Amniotic epithelial cell (primary cell): ENCODE measurements at regions not wholly inside any gene's neighbourhood (a gene's known extent, or its start where the extent isn't known, plus 50 kb on each side); places are given as distances from the start of the nearest gene placed in this dataset.

ENCODE experiments used
- DNase-seq: peaks from one replicate; pipeline ENCODE4 v3.0.0-alpha.2; 2010; ENCODE audit warnings: low read depth

DNA sequence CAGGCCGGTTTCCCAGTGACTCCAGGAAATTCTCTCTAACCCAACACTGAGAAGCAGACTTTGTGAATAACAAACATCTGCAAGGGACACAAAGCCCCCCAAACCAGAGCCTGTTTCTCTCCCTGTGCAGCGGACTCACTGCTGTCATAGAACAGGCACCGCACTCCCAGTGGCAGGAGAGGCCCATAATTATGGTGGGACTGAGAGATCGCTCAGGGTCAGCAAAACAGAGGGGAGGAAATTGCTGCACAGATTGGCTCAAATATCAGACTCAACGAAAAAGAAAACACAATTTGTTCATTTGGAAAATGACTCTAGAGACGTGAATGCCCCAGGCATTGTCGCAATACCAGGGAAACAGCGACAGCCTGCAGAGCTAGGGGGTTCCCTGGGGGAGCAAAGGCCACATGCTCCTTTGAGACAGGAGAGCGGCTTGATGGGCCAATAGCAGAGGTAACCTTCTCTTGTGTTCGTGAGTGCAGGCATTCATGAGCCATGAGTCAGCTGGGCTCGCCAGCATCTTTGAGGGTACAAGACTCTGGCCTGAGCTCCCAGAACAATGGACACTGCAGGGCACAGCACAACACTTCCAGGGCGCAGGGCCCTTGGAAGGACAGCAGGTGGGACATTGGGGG lies 143.3 kb upstream of the KLHL29 start:
- no peak for DNase-seq

DNA sequence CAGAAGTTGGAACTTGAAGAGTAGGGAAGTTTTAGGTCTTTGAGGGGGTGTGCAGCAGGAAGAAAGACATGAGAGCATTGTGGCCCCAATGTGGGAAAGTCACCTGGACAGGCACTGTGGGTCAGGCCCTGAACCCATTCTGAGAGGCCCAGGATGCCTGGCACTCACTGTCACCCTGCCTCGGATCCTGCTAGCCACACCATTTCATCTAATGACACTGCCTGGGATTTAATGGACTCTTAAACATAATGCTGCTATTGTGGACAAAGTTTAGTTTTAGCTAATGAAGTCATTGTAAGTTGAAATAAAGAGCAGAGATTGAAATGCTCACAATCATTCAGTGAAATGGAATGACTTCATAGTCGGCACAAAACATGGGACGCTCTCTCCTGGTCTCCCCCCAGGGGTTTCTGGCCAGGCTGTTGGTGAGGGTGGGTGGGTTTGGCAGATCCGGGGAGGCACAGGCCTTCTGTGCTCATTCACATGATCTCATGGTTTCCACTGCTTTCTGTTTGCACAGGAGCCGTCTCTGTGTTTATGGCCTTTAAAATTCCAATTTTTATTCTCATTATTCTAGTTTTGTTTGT lies 141.8 kb upstream of the KLHL29 start:
- no peak for DNase-seq

DNA sequence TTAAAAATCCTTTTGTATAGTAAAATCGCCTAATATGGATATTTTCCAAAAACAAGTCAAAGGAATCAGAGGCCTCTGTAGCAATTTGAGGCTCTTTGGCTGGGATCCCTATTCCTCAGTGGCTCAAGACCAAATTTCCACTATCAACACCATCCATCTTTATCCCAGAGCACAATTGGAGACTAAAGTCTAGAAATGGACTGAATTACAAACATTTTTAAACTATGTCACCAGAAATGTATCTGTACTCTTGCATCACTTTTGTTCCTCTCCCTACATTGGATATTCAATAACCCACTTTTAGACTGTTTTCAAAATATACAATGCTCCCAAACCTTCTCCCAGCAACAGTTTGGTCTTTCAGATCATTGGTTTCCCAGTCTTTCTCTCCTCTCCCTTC lies 140.4 kb upstream of the KLHL29 start:
- no peak for DNase-seq

DNA sequence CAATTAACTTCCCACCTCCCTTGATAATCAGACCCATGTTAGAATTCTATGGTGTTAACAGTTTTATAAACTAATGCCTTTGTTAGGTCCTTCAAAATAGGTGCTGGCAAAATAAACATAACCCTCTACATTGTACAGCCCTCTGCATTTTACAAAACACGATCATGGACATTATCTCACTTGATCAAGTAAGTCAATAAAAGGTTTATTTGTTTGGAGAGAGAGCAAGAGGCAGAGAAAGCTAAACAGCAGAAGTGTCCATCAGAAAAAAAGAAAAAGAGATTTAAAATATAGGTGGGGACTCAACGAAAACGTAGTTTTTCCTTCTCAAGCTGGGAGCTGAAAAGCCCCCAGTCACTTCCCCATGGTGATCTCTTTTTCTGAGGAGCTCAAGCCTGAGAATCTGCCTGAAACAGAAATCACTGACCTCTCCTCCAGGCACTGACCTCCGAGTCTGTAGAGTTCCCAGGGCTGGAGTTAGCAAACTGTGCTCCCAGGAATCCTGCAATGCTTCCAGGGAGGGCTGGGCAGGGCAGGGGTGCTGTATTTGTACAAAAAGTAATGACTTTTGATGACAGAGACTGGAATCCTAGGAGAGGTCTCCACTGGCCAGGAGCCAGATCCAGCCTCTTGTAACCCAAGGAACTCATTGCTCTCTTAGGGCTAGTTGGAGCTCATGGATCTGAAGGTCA lies 137.8 kb upstream of the KLHL29 start:
- DNase-seq, result no peak

DNA sequence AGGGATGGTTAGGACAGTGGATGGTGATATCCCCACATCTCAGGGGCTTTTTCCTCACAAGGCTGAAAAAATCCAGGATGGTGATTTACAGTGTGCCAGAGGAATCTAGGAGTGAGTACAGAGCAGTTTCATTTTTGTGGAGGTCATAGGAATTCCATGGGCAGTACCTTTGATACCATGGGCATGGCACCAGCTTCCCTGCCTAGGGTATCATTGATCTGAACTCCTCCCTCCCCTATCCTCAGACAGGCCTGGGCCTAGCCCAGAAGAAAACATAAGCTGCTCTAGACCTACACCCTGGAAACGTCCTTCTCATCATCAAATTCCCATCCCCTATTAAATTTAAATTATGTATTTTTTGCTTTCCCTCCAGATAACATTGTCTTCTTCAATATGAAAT lies 136.3 kb upstream of the KLHL29 start:
- no peak for DNase-seq

DNA sequence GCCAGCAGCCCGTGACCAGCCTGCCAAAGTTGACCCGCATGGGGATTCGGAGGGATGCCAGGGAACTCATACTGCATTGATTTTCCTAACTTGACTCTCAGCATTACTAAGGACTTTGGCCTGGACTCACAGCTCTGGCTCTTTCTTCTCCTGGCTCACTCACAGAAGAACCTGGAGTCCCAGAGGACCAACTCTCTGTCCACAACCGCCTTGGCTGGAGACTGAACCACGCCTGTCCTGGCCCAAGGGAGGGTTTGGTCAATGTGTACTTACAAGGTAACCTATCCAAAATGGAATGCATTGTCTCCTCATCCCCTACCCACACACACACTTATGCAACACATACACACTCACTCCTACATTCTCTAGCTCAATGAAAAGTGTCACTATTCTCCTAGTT lies 135.6 kb upstream of the KLHL29 start:
- DNase-seq, result no peak

DNA sequence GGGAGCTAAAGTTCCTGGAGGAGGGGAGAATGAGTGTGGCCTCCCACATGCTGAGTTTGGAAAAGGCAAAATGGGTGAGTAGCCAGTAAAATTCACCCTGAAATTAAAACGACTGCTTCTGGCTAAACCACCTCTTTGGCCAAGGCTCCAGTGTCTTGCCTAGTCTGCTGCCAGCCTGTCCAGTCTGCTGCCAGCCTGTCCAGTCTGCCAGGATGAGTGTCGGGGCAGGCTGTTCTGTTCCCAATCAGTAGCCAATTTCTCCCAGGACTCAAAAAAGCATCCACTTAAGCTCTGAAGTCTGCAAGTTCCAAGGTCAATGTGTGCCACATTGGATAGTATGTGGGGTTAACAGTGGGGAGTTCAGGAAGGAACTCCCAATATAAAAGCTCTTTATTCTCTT lies 134.6 kb upstream of the KLHL29 start:
- no peak for DNase-seq

DNA sequence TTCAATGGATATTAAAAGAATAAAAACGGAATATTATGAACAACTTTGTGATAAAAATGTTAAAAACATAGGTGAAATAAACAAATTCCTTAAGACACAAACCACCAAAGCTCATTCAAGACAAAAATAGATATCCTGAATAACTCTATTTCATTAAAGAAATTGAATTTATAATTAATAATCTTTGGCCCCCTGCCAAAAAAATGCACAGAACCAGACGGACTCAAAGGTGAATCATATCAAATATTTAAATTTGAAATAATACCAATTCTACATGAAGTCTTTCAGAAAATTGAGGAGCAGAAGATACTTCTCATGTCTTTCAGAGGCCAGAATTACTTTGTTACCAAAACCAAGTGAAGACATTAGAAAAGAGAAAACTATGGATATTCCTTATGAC lies 128.3 kb upstream of the KLHL29 start:
- DNase-seq, result no peak

DNA sequence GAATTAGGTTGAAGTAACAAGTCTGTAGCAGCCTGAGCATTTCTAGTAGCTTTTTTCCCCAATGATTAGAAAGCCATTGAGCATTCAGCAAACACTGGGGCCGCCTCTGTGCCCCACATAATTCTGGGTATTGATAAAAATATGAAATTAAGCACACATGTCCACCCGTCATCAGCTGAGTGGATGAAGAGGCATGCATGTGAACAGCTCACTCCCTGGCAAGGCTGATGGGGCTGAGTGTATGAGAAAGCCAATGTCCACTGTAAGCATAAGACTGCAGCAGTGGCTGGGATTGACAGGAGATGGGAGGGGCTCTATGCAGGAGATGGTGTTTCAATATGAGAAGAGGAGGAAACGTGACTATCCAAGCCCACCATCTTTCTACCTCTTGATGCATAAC lies 124.4 kb upstream of the KLHL29 start:
- no peak for DNase-seq

DNA sequence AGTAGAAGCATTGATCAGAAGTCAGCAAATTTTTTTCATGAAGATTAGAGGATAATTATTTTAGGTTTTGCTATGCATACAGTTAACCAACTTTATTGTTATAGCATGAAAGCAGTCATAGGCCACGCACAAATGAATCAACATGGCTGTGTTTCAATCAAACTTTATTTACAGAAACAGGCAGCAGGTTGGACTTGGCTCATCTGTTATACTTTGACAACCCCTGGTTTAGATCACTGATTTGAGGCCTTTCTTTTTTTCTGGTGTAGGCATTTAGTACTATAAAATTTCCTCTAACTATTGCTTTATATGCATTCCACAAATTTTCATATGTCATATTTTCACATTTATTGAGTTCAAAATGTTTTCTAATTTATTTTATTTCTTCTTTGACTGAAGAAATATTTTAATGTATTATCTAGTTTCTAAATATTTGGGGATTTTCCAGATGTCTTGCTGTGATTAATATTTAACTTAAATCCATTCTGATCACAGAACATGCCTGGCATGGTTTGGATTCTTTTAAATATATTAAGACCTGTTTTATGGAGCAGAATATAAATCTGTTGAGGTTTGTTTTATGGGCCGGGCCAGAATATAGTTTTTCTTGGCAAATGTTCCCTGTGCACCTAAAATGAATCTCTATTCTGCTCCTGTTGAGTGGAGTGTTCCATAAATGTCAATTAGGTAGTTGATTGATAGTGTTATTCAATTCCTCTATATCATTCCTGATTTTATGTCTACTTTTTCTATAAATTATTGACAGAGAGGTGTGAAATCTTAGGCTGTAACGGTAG lies 116.3 kb upstream of the KLHL29 start:
- DNase-seq, result no peak

DNA sequence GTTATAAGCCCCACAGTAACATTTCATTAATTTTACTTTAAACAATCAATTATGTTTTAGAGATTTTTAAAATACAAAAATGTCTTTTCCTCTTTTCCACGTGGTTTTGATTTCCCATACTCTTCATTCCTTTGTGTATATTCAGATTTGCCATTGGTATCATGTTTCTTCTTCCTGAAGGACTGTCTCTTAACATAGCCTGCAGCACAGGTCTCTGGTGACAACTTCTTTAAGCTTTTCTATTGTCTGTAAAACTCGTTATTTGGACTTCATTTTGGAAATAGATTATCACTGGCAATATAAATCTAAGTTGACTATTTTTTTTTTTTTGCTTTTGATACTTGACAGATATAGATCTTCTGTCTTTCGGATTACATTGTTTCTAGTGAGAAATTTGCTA lies 115.2 kb upstream of the KLHL29 start:
- DNase-seq, result no peak

DNA sequence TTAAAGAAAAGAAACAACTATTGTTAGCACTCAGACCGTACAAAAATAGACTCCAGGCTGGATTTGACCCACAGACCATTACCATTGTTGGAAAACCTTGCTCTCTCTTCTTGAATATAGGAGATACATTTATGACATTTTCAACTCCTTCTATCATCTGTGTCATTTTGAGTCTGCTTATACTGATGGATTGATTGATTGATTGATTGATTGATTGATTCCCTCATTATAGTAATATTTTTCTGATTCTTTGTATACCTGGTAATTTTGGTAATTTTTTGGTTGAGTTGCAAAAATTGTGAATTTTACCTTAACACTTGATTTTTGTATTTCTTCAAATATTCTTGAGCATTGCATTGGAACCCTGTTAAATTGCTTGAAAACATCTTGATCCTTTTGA lies 114.2 kb upstream of the KLHL29 start:
- DNase-seq, result no peak

DNA sequence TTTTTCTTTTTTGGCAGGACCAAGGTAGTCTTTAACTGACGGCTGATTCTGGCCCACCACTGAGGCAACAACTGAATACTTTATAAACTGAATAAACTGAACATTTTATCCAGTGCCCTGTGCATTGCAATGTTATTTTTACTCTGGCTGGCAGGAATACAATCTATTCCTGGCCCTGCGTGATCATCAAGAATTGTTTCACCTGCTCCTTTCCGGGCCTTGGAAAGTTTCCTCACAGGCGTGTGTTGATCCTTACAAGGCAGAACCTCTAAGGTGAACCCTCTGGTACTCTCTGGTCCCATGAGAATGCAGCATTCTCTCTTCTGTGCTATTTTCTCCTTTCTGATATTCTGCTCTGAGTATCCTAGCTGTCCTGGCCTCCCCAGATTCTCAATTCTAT lies 113.7 kb upstream of the KLHL29 start:
- no peak for DNase-seq

DNA sequence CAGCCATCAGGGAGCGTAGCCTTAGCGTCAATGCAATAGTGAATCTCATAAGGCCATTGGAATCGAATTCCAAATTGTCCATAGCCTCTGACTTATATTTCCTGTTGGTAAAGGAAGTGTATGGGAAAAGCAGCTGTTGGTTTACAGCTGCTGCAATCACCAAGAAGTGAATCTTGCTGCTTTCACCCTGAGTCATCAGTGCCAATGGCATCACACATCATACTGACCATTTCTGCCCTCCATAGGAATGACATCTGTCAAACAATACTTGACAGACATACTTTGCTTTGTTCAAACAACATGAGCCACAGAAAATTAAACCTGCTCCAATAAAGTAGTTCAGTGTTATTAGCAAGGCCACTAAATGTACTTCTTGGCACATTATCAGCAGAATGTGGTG lies 111.2 kb upstream of the KLHL29 start:
- no peak for DNase-seq

DNA sequence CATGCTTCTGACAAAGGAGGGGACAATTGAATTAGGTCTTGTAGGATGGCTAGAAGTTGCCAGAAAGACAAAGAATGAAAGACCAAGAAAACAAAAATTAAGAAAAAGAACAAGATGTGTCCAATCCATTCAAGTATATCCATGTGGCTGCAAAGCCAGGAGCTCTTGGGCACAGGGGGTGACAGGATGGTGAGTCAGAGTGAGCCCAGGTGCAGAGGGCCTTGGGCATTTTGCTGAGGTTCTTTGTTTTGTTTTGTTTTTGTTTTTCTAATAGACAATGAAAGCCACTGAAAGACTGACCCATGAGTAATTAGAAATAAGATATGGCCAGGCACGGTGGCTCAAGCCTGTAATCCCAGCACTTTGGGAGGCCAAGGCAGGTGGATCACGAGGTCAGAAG lies 104.6 kb upstream of the KLHL29 start:
- DNase-seq, result no peak

DNA sequence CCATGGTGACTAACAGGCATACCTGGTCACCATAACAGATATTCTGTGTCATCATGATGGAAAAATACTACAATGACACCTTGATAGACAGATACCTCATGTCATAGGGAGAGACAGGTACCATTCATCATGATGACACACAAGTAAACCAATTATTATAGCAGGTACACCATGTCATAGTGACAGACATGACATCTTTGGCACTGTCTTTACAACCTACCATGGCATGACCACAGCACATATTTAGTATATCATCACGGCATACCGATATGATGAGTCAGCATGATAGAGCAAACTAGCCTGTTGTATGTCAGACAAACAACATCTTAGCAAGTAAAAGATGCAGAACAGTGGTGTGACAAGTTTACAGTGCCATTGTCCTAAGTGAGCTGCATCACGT lies 101.3 kb upstream of the KLHL29 start:
- DNase-seq, result peak; percentile 7

DNA sequence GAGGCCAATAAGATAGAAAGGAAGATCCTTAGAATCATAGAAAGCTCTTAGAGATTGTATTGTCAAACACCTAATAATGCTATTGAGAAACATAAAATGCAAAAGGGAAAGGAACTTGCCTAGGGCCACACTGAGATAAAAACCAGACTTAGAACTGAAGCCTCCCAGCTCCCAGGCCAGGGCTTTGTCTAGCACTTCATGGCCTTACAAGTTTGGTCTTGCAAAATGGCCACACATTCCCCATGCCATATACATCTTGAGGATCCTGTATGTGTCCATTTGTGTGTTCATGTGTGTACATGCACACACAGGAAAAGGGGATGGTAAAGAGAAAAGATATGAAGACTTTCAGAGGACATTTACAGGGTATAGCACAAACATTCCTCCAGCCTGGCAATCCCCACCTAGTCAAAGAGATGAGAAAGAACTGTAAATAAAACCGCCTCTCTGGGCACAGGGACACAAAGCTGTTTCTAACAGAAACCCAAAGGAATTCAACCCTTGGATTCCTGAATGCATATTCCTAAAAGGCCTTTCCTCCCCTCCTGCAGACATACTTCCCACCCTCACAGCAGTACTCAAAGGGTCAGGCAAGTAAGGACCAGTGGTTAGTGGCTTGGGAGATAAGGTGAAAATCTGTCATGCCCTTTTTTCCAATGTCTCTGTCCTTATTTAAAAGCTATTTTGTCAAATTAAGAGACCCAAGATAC lies 99.7 kb upstream of the KLHL29 start:
- DNase-seq, result no peak

DNA sequence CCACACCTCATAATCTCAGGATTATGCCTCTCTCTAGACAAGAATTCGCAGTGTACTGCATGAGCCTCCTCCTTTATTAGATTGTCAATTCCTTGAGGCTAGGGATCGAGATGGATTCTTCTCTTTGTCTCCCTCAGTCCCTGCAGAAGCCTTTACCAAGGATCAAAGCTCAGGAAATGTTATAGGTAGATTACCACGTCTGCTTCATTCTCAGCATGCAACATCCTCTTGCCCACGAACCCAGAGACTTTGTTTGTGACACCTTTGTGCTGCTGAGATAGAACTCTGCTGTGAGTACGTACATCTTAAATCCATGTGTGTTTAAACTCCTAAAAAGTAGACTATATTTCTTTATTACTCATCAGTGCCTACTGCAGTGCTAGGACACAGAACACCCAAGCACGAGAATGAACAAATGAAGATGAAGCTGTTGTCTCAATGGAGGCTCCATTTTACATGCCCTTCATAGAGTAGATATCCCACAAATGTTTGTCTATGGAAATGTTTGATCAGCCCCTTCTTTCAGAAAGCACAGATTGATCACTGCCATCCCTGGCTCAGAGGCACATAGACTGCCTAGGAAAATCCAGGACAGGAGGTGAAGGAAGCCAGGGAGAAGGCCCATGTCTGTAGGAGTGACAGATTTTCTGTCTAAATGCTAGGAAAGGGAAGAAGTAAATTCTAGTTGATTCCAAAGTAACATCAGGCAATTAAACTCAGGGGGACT lies 98.8 kb upstream of the KLHL29 start:
- DNase-seq, result no peak

DNA sequence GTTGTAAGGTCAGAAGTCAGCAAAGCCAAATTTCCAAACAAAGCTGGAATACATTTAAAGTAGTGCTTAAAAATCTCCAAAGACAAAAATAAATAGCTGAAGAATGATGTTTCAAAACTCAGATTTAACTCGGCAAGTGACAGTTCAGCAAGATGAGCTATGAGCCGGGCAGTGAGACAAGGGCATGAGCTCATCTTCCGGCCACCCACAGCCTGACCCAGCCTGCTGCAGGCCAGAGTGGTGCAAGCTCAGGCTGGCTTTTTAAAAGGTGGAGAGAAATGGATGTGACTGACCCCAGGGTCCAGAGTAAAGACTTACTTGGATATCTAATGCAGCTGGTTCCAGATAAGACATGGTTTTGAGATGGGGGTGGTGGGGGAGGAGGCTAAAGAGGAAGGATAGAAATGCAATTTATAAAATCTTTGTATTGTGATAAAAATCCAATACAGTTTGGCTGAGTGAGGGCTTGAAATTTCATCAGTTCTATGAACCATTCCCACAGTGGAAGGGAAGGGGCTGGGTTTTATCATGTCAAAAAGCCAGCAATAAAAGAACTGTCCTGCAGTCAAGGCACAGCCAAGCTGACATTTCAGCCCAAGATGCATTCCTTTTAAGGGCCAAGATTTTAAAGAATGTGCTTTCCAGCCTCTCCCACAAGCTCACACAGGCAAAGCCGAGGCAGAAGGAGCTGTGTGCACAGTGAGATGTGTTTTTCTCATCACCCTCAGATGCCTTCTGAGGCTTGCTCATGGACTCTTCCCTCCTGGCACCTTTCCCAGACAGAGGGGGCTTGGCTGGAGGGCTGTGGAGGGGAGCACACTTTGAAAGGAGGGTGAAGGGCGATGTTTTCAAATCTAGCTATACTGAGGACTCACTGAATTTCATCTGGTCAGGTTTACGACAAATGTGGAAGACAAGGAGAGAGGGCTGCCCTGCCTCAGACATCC lies 97.9 kb upstream of the KLHL29 start:
- DNase-seq, result peak; percentile 41

DNA sequence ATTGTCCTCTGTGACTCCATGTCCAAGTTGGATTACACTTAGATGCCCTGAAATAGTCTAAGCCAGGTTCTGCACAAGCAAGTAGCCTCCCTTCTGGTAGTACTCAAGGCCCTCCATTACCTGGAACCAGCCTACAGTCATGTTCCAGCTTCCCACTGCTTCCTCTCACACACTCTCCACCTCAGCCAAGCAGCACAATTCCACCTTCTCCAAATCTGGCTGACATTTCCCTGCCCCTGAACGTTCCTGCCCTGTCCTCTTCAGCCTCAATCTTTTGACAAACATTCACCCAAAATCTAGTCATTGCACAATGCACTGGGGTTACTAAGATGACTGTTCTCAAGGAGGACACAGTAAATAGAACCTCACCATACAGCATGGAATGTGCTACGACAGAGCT lies 95.3 kb upstream of the KLHL29 start:
- no peak for DNase-seq

DNA sequence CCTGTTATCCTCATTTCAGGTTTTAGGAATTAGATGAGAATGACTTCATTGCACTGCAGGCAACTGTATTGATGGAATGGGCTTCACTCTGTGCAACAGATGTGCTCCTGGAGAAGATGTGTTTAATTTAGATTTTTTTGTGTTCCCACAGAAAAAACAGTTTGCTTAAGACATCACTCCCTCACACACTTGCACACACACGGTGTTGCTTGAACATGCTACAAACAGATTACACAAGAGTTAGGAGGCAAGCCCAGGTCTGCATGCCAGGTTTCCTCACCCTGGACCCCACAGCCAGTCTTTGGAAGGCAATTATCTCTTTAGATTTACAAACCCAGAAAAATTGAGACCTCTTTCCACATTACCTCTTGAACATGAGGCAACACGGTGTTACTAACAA lies 93.7 kb upstream of the KLHL29 start:
- no peak for DNase-seq
